ENCODE measurements at regions not wholly inside any gene's neighbourhood (a gene's known extent, or its start where the extent isn't known, plus 50 kb on each side); places are given as distances from the start of the nearest gene placed in this dataset.

DNA sequence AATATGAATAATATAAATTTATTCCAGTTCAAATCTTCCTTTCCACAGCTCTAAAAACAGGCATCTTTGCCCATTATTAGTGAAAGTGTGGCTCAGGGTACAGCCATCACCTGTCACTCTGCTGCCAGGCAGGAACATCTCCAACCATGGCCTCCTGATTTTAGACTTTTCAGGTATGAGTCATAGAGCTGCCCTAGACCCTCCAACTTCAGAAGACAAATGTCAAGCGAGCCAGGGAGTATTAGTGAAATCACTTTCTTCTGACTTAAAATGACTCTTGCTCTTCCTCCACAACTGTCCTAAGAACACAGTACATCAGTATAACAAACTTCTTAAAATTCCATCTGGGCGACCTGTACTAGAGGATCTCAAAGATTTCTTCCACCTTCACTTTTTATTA, 78.1 kb upstream of the AKAP13 start:
- Histone ChIP-seq H3K27me3 (no peaks in the 10 kb centered on the region), H3K27ac (no peak overlapping the region), H3K4me3 (no peak overlapping the region), H3K4me1 (peaks cover 0 to 2% (median under 1%) of the 10 kb centered on the region in 4 donors), H3K36me3 (no peaks in the 10 kb centered on the region), H3K9me3 (no peaks in the 10 kb centered on the region)
- DNase-seq: no peak
- TF ChIP-seq, protein P1, sequence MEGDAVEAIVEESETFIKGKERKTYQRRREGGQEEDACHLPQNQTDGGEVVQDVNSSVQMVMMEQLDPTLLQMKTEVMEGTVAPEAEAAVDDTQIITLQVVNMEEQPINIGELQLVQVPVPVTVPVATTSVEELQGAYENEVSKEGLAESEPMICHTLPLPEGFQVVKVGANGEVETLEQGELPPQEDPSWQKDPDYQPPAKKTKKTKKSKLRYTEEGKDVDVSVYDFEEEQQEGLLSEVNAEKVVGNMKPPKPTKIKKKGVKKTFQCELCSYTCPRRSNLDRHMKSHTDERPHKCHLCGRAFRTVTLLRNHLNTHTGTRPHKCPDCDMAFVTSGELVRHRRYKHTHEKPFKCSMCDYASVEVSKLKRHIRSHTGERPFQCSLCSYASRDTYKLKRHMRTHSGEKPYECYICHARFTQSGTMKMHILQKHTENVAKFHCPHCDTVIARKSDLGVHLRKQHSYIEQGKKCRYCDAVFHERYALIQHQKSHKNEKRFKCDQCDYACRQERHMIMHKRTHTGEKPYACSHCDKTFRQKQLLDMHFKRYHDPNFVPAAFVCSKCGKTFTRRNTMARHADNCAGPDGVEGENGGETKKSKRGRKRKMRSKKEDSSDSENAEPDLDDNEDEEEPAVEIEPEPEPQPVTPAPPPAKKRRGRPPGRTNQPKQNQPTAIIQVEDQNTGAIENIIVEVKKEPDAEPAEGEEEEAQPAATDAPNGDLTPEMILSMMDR (IDR thresholded peaks at IDR 0.05): no peak
- TF ChIP-seq EP300 (IDR thresholded peaks at IDR 0.05) (no peak), POLR2AphosphoS5 (IDR thresholded peaks at IDR 0.05) (no peak), POLR2A (IDR thresholded peaks at IDR 0.05) (no peak)
- WGBS, 5 donors: 83 to 89% (median 87%) methylated on average over 2 of the region's 2 CpGs
- intact Hi-C loops (cut with DNase I; ENCODE audit: low total_unique reads): no loop called here

DNA sequence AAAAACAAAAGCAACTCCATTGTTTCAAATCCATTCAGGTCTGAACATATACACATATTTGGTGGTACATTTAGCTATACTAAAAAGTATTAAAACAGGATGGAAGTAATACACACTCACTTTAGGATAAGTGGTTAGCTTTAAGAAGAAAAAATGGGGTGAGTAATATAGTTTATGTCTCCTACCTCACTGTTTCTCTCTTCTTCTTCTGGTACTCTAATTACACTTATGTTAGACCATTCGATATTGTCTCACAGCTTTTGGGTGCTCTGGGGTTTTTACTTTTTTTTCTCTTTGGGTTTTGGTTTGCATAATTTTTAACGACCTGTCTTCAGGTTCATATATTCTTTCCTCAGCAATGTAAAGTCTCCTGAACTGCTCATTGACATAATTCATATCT, 75.4 kb upstream of the AKAP13 start:
- no peak overlapping the region for H3K4me3 ChIP-seq
- DNase-seq: no peak
- intact Hi-C loops (cut with DNase I; ENCODE audit: low total_unique reads): no loop called here
- TF ChIP-seq EP300 (IDR thresholded peaks at IDR 0.05): no peak
- TF ChIP-seq, protein P1 (IDR thresholded peaks at IDR 0.05): no peak
- no peak for TF ChIP-seq POLR2AphosphoS5 (IDR thresholded peaks at IDR 0.05)
- no peak for TF ChIP-seq POLR2A (IDR thresholded peaks at IDR 0.05)
- 76 to 94% (median 86%) methylated on average over 2 of the region's 2 CpGs for WGBS, 5 donors
- no peaks in the 10 kb centered on the region for H3K9me3 ChIP-seq
- H3K4me1 ChIP-seq: no peaks in the 10 kb centered on the region
- H3K36me3 ChIP-seq: no peaks in the 10 kb centered on the region
- H3K27me3 ChIP-seq: no peaks in the 10 kb centered on the region
- H3K27ac ChIP-seq: no peak overlapping the region

DNA sequence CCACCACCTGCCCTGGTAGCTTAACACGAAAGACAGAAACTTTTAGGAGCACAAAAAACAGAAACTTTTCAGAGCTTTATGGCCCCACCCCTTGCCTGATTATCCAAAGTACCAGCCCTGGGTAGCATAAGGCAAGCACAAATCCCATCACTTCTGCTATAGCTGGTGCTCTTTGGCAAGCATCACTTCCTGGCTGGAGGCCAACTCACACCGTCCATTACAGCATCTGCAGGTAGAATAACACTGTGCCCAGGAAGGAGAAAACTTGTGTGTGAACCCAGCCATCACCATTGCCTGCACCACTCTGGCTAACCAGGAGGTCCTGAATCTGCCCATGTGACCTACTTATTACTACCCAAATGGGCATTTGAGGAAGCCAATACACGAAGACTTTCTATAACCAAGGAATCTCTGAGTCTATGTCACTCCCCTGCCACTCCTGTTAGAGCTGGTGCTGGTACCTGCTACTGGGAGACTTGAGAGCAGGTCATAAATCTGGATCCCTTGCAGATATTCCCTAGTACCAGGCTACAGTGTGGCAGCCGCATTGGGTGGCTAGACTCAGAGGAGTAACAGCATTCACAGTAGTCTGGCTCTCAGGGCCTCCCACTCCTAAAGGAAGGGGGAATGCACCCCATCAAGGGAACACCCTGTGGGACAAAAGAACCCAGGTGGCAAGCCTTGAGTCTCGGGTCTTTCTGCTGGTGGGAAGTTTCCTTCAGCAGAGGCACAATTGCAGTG, 73.3 kb upstream of the AKAP13 start:
- Histone ChIP-seq H3K27ac (no peak overlapping the region), H3K4me3 (no peak overlapping the region), H3K4me1 (peaks cover 0 to 11% (median 0%) of the 10 kb centered on the region in 4 donors), H3K9me3 (no peaks in the 10 kb centered on the region), H3K36me3 (no peaks in the 10 kb centered on the region), H3K27me3 (no peaks in the 10 kb centered on the region)
- WGBS, 5 donors: 67 to 81% (median 75%) methylated on average over 5 of the region's 5 CpGs
- TF ChIP-seq POLR2AphosphoS5 (IDR thresholded peaks at IDR 0.05) (no peak), POLR2A (IDR thresholded peaks at IDR 0.05) (no peak), EP300 (IDR thresholded peaks at IDR 0.05) (no peak)
- TF ChIP-seq, protein P1 (IDR thresholded peaks at IDR 0.05): no peak
- intact Hi-C loops (cut with DNase I; ENCODE audit: low total_unique reads): no loop called here
- peak in 1 of 2 donors; percentile 39 for DNase-seq

DNA sequence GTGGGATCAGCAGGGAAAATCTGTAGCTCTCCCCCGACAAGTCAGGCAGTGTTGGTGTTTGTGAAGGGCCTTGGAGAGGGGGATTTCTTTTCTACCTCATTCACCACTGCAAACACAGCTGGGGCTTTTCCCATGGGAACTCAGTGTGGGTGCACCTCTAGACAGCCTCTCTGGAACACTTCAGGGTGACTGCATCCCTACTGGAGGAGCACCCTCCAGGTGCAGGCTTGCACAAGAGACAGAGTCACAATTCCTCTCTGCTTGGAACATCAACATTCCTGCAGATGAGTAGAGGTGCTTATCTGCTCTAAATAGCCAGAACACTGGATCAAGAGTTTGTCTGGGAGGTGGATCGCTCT, 72.7 kb upstream of the AKAP13 start:
- no peaks in the 10 kb centered on the region for H3K9me3 ChIP-seq
- intact Hi-C loops (cut with DNase I; ENCODE audit: low total_unique reads): no loop called here
- TF ChIP-seq POLR2A (IDR thresholded peaks at IDR 0.05) (no peak), EP300 (IDR thresholded peaks at IDR 0.05) (no peak), POLR2AphosphoS5 (IDR thresholded peaks at IDR 0.05) (no peak)
- no peak overlapping the region for H3K4me3 ChIP-seq
- H3K27me3 ChIP-seq: no peaks in the 10 kb centered on the region
- WGBS, 5 donors: 83 to 100% (median 93%) methylated on average over 2 of the region's 2 CpGs
- DNase-seq: no peak
- H3K27ac ChIP-seq: no peak overlapping the region
- H3K4me1 ChIP-seq: peaks cover 0 to 11% (median 0%) of the 10 kb centered on the region in 4 donors
- no peaks in the 10 kb centered on the region for H3K36me3 ChIP-seq

DNA sequence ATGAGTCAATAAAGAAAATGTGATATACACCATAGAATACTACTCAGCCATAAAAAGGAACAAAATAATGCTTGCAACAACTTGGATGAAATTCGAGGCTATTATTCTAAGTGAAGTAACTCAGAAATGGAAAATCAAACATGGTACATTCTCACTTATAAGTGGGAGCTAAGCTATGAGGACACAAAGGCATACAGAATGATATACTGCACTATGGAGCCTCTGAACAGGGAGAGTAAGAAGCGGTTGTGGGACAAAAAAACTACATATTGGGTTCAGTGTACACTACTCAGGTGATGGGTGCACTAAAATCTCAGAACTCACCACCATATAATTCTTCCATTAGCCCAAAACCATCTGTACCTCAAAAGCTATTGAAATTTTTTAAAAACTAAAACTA, 68.8 kb upstream of the AKAP13 start:
- no peak for DNase-seq
- Histone ChIP-seq H3K36me3 (no peaks in the 10 kb centered on the region), H3K27ac (no peak overlapping the region), H3K27me3 (no peaks in the 10 kb centered on the region), H3K4me3 (no peak overlapping the region), H3K9me3 (no peaks in the 10 kb centered on the region), H3K4me1 (peaks cover 0 to 11% (median 0%) of the 10 kb centered on the region in 4 donors)
- WGBS, 5 donors: 53 to 97% (median 77%) methylated on average over 1 to 2 of the region's 2 CpGs
- intact Hi-C loops (cut with DNase I; ENCODE audit: low total_unique reads): no loop called here
- no peak for TF ChIP-seq POLR2AphosphoS5 (IDR thresholded peaks at IDR 0.05)
- TF ChIP-seq, protein P1 (IDR thresholded peaks at IDR 0.05): no peak
- TF ChIP-seq POLR2A (IDR thresholded peaks at IDR 0.05): no peak
- TF ChIP-seq EP300 (IDR thresholded peaks at IDR 0.05): no peak

Measured in stomach (tissue), 8 donors.